ENCODE measurements at regions not wholly inside any gene's neighbourhood (a gene's known extent, or its start where the extent isn't known, plus 50 kb on each side); places are given as distances from the start of the nearest gene placed in this dataset.

- TF ChIP-seq CTCF (conservative IDR thresholded peaks at IDR 0.05; ENCODE audit: low read depth, low read length) = no peak
- no peak for TF ChIP-seq EZH2phosphoT487 (IDR thresholded peaks at IDR 0.05; ENCODE audit: borderline replicate concordance, low read length)
- TF ChIP-seq EZH2 (IDR thresholded peaks at IDR 0.05; ENCODE audit: low read length, unreplicated experiment) = no peak
Observed at GRCh38 chr12:125936502-125936901, 871.3 kb downstream of the AACS start.

Measured in PC-3 (cell line).